Small intestine (tissue), 7 donors: ENCODE measurements at regions not wholly inside any gene's neighbourhood (a gene's known extent, or its start where the extent isn't known, plus 50 kb on each side); places are given as distances from the start of the nearest gene placed in this dataset.
"Not testable (repeated sequence)": the region's sequence is repeated elsewhere in the genome, so short reads cannot be mapped to it uniquely, and the experiment has no call there.

ENCODE experiments used
- DNase-seq, 2 donors: peaks; one replicate each; pipeline versions ENCODE4 v3.0.0 to v3.0.0-alpha.2; 2013
- FAIRE-seq: peaks from 2 replicates; lab custom pipeline; 2012; peaks lifted over from hg19 to GRCh38; lab: Jason Lieb, UNC
- H3K27ac ChIP-seq, 3 donors: one replicate each; pipeline ENCODE4 v1.5.1; 2013; ENCODE audit warnings: low read length in 2 of 3, mild to moderate bottlenecking in 2 of 3, control low read depth in 1 of 3, inconsistent platforms in 1 of 3, low read depth in 1 of 3, moderate library complexity in 1 of 3
- H3K27me3 ChIP-seq, 3 donors: one replicate each; pipeline ENCODE4 v1.6.1; 2013; ENCODE audit warnings: low read length in 3 of 3, inconsistent platforms in 1 of 3; ENCODE audit not compliant: control insufficient read depth in 3 of 3, insufficient read depth in 3 of 3
- H3K36me3 ChIP-seq, 3 donors: one replicate each; pipeline ENCODE4 v1.6.1; 2013; ENCODE audit warnings: low read length in 3 of 3, inconsistent platforms in 1 of 3, low read depth in 1 of 3, mild to moderate bottlenecking in 1 of 3, moderate library complexity in 1 of 3; ENCODE audit not compliant: control insufficient read depth in 3 of 3, insufficient read depth in 2 of 3
- H3K4me1 ChIP-seq, 3 donors: one replicate each; pipeline ENCODE4 v1.6.1; 2013; ENCODE audit warnings: low read length in 2 of 3, inconsistent platforms in 1 of 3, low read depth in 1 of 3, mild to moderate bottlenecking in 1 of 3, moderate library complexity in 1 of 3; ENCODE audit not compliant: control insufficient read depth in 3 of 3, insufficient read depth in 2 of 3
- H3K4me3 ChIP-seq, 3 donors: one replicate each; pipeline ENCODE4 v1.5.1; 2013; ENCODE audit warnings: low read length in 3 of 3, control low read depth in 1 of 3, inconsistent platforms in 1 of 3, low read depth in 1 of 3, mild to moderate bottlenecking in 1 of 3, moderate library complexity in 1 of 3
- H3K9me3 ChIP-seq, 2 donors: one replicate each; pipeline ENCODE4 v1.6.1; 2013; ENCODE audit warnings: low read depth in 1 of 2, low read length in 1 of 2; ENCODE audit not compliant: control insufficient read depth in 2 of 2, insufficient read depth in 1 of 2
- WGBS, 3 donors: extraction: QIAGEN DNeasy Blood & Tissue Kit; methylation state at CpG; one replicate each; pipeline ENCODE4 v1.1.7; 2013; 5-methylcytosine and 5-hydroxymethylcytosine counted together
- donor health status: healthy with polysubstance abuse.
- donor health status: control.
- donor health status: control.
- donor health status: Bipolar disorder and iron deficiency.
- donor health status: healthy.

DNA sequence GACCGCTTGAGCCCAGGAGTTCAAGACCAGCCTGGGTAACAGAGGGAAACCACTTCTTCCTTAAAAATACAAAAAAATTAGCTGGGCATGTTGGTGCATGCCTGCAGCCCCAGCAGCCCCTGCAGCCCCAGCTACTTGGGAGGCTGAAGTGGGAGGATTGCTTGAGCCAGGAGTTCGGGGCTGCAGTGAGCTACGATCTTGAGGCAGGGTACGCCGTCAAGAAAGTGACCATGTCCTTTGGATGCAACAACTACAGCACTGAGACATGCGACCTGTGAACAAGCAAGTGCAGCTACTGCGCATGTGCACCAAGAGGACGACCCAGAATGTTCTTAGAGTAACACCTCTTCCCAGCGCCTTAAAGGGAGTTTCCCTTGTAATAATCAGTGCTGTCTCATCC lies 66.6 kb upstream of the ZNF479 start:
- Histone ChIP-seq H3K9me3 (peaks cover 7 to 37% of the 10 kb centered on the region in 2 donors), H3K4me3 (no peak overlapping the region), H3K27ac (no peak overlapping the region), H3K36me3 (no peaks in the 10 kb centered on the region), H3K4me1 (no peaks in the 10 kb centered on the region), H3K27me3 (no peaks in the 10 kb centered on the region)
- FAIRE-seq = no peak
- 85 to 94% (median 93%) methylated on average over 9 of the region's 9 CpGs for WGBS, 3 donors
- DNase-seq = no peak

DNA sequence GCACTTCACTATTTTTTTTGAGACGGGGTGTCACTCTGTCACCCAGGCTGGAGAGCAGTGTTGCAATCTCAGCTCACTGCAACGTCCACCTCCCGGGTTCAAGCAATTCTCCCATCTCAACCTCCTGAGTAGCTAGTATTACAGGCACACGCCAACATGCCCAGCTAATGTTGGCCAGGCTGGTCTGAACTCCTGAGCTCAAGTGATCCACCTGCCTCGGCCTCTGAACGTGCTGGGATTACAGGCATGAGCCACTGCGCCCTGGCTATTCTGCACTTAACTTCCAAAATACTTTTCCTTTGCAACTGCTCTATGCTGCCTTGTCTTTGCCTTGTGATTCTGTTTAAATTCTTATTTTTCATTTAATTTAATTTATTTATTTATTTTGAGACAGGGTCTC lies 67.0 kb upstream of the ZNF479 start:
- FAIRE-seq (no peak), DNase-seq (no peak)
- Histone ChIP-seq H3K27ac (no peak overlapping the region), H3K27me3 (no peaks in the 10 kb centered on the region), H3K9me3 (peaks cover 7 to 42% of the 10 kb centered on the region in 2 donors), H3K36me3 (no peaks in the 10 kb centered on the region), H3K4me1 (no peaks in the 10 kb centered on the region), H3K4me3 (no peak overlapping the region)
- 83 to 88% (median 84%) methylated on average over 7 of the region's 7 CpGs for WGBS, 3 donors

DNA sequence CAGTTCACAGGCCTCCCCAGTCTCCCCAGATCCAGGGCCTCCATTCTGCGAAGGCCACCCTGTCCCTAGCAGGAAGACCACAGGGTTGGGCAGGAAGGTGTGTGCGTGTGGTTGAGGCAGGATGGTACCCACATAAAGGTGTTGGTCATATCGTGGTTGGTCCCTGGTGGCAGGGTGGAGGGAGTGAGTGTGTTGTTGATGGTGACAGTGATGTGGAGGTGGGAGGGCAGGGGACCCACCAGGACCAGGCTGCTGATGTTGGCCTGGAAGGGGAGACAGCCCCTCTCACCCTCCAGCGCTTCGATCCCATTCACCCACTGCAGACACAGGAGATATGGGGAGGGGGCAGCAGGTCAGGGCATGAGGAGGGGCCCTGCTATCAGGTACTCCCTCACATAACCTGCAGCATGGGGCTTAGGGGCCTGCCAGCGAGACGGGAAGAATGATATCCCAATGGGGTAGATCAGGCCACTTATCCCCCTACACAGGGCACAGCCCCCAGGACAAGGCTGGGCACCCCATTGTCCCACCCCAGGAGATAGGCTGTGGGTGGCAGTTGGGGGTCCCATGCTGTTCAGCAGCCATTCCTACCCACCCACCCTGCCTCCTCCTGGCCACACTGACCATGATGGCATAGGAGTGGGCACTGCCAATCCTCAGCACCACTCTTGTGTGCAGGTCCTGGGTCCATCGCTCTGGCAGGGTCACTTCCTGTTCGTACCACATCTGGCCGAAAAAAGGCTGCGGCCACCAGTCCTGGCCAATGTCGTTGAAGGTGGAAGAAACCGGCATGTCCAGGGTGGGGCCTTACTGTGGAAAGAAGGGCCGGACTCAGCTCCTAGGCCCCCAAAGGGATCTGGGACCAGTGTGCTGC lies 69.0 kb upstream of the ZNF479 start:
- Histone ChIP-seq H3K36me3 (no peaks in the 10 kb centered on the region), H3K27me3 (no peaks in the 10 kb centered on the region), H3K9me3 (peaks cover 7 to 50% of the 10 kb centered on the region in 2 donors), H3K4me3 (no peak overlapping the region), H3K4me1 (no peaks in the 10 kb centered on the region), H3K27ac (no peak overlapping the region)
- no peak for FAIRE-seq
- DNase-seq = no peak
- WGBS, 3 donors = 89 to 92% (median 90%) methylated on average over 14 of the region's 14 CpGs

- no peaks in the 10 kb centered on the region for H3K27me3 ChIP-seq
- no peaks in the 10 kb centered on the region for H3K36me3 ChIP-seq
- H3K27ac ChIP-seq = no peak overlapping the region
- H3K9me3 ChIP-seq = peaks cover 7 to 52% of the 10 kb centered on the region in 2 donors
- H3K4me1 ChIP-seq = no peaks in the 10 kb centered on the region
- no peak overlapping the region for H3K4me3 ChIP-seq
- DNase-seq (no peak), FAIRE-seq (no peak)
- 88 to 89% (median 89%) methylated on average over 7 of the region's 7 CpGs for WGBS, 3 donors
These were observed 69.6 kb upstream of the ZNF479 start for GRCh38 chr7:57201895-57202210.

DNA sequence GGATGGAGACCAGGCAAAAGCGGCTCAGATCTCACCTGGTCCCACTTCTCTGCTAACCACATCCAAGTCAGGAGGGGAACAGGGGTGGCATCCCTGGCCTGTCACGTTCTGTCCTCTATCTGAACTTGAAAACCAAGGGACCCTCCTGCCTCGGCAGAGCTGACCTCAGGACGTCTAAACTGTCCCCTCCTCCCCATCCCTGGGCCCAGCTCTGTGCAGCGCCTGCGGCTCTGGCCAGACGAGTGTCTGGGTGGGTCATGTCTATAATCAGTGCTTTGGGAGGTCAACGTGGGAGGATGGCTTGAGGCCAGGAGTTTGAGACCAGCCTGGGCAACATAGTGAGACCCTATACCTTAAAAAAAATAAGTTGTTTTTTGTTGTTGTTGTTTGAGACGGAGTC lies 70.0 kb upstream of the ZNF479 start:
- Histone ChIP-seq H3K27me3 (no peaks in the 10 kb centered on the region), H3K4me1 (no peaks in the 10 kb centered on the region), H3K36me3 (no peaks in the 10 kb centered on the region), H3K9me3 (peaks cover 7 to 54% of the 10 kb centered on the region in 2 donors), H3K27ac (no peak overlapping the region), H3K4me3 (no peak overlapping the region)
- 79 to 81% (median 80%) methylated on average over 8 to 9 of the region's 9 CpGs for WGBS, 3 donors
- DNase-seq = no peak
- FAIRE-seq = no peak

- peaks cover 7 to 60% of the 10 kb centered on the region in 2 donors for H3K9me3 ChIP-seq
- WGBS, 3 donors = 60 to 61% (median 60%) methylated on average over 50 to 51 of the region's 51 CpGs
- H3K27ac ChIP-seq = no peak overlapping the region
- H3K27me3 ChIP-seq = no peaks in the 10 kb centered on the region
- FAIRE-seq = no peak
- no peaks in the 10 kb centered on the region for H3K4me1 ChIP-seq
- H3K36me3 ChIP-seq = no peaks in the 10 kb centered on the region
- DNase-seq = no peak
- H3K4me3 ChIP-seq = no peak overlapping the region
These were observed 71.0 kb upstream of the ZNF479 start for GRCh38 chr7:57203161-57203791.

- 67 to 69% (median 68%) methylated on average over 15 of the region's 15 CpGs for WGBS, 3 donors
- not testable (repeated sequence) for DNase-seq, H3K36me3 ChIP-seq, H3K4me1 ChIP-seq, FAIRE-seq, H3K4me3 ChIP-seq, H3K27me3 ChIP-seq, H3K27ac ChIP-seq
- H3K9me3 ChIP-seq = peaks cover 7 to 61% of the 10 kb centered on the region in 2 donors
These were observed 71.6 kb upstream of the ZNF479 start for GRCh38 chr7:57203858-57204257.

GRCh38 chr7:57204411-57204811 lies 72.2 kb upstream of the ZNF479 start:
- Histone ChIP-seq H3K27ac (no peak overlapping the region), H3K36me3 (no peaks in the 10 kb centered on the region), H3K4me3 (no peak overlapping the region), H3K27me3 (no peaks in the 10 kb centered on the region), H3K4me1 (no peaks in the 10 kb centered on the region), H3K9me3 (peaks cover 7 to 61% of the 10 kb centered on the region in 2 donors)
- DNase-seq = no peak
- FAIRE-seq = no peak
- WGBS, 3 donors = 88 to 92% (median 91%) methylated on average over 9 to 10 of the region's 10 CpGs
